ENCODE measurements at regions not wholly inside any gene's neighbourhood (a gene's known extent, or its start where the extent isn't known, plus 50 kb on each side); places are given as distances from the start of the nearest gene placed in this dataset.

DNA sequence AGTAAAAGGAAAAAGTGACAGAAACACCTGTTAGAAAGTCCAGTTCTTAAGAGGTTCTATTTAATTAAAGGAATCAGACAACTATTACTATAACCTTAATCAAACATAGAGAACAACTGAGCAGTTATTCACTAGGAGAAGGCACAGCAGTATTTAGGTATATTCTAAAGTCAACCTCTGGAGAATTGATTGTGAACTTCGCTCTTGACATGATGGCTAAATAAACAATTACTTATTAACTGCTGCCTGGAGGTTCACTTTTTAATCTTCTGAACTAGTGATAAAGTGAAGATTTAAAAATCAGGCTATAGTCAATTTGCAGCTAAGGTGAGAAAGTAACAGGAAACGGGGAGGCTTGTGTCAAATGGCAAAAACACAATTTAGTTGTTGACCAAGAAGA is 557.3 kb downstream of the FAM181B start:
- no peak overlapping the region for H2BK5ac ChIP-seq (ENCODE audit: insufficient read length, low read length)
- Mint-ChIP-seq H3K4me3 (no peak overlapping the region), H3K27me3 (ENCODE audit: low read depth) (no peaks in the 10 kb centered on the region), H3K9me3 (peaks cover 6 to 7% of the 10 kb centered on the region in 2 experiments; a peak in 4 of 5 replicates), H3K27ac (no peak overlapping the region), H3K36me3 (ENCODE audit: insufficient read depth in 1 of 3, low read depth in 3 of 3) (peaks cover 2 to 11% (median 2%) of the 10 kb centered on the region in 3 experiments; a peak in 4 of 7 replicates), H3K4me1 (peaks cover 0 to 7% of the 10 kb centered on the region in 2 experiments; a peak in 2 of 4 replicates)
- no peaks in the 10 kb centered on the region; the same call in 1 of the 2 replicates for H3K4me1 ChIP-seq (ENCODE audit: insufficient read depth, low read length)
- H4K5ac ChIP-seq (ENCODE audit: insufficient read length, low read depth, low read length): no peak overlapping the region
- H4K20me1 ChIP-seq (ENCODE audit: control insufficient read depth, insufficient read depth, insufficient read length): no peaks in the 10 kb centered on the region
- TF ChIP-seq, protein P1, sequence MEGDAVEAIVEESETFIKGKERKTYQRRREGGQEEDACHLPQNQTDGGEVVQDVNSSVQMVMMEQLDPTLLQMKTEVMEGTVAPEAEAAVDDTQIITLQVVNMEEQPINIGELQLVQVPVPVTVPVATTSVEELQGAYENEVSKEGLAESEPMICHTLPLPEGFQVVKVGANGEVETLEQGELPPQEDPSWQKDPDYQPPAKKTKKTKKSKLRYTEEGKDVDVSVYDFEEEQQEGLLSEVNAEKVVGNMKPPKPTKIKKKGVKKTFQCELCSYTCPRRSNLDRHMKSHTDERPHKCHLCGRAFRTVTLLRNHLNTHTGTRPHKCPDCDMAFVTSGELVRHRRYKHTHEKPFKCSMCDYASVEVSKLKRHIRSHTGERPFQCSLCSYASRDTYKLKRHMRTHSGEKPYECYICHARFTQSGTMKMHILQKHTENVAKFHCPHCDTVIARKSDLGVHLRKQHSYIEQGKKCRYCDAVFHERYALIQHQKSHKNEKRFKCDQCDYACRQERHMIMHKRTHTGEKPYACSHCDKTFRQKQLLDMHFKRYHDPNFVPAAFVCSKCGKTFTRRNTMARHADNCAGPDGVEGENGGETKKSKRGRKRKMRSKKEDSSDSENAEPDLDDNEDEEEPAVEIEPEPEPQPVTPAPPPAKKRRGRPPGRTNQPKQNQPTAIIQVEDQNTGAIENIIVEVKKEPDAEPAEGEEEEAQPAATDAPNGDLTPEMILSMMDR (conservative IDR thresholded peaks at IDR 0.05): no peak
- H2BK12ac ChIP-seq (ENCODE audit: insufficient read length, low read depth, low read length): no peak overlapping the region
- H3K79me1 ChIP-seq (ENCODE audit: insufficient read depth, low read depth, low read length, poor library complexity, severe bottlenecking): no peaks in the 10 kb centered on the region
- H3K27ac ChIP-seq (ENCODE audit: insufficient read length, low read depth, low read length): no peak overlapping the region
- H3T11ph ChIP-seq (ENCODE audit: low read length): no peak overlapping the region
- H3K79me2 ChIP-seq (ENCODE audit: insufficient read depth, low read length): no peaks in the 10 kb centered on the region
- no peak overlapping the region for H3K4me2 ChIP-seq (ENCODE audit: insufficient read depth, insufficient read length, low read length)
- no peak overlapping the region for H3K14ac ChIP-seq (ENCODE audit: insufficient read depth, low read length)
- H3K27me3 ChIP-seq (ENCODE audit: insufficient read depth, low read length): no peaks in the 10 kb centered on the region
- no CpG with 5 or more reads among the region's 2 CpGs for WGBS (ENCODE audit: extremely low coverage, insufficient read length, low lambda C conversion rate)
- H3K18ac ChIP-seq (ENCODE audit: insufficient read length, low read depth, low read length): no peak overlapping the region
- no peak overlapping the region for H2BK20ac ChIP-seq (ENCODE audit: low read depth, low read length, poor library complexity, severe bottlenecking)
- no peak overlapping the region for H2AFZ ChIP-seq (ENCODE audit: low read length)
- no peak overlapping the region for H2BK120ac ChIP-seq (ENCODE audit: low read depth, low read length, poor library complexity, severe bottlenecking)
- H3K23ac ChIP-seq (ENCODE audit: insufficient read length, low read depth, low read length): no peak overlapping the region
- no peak for DNase-seq
- no peaks in the 10 kb centered on the region for H3K23me2 ChIP-seq (ENCODE audit: insufficient read length, low read depth, low read length, poor library complexity, severe bottlenecking)
- H3K4ac ChIP-seq (ENCODE audit: low read depth, low read length): no peak overlapping the region
- no peak overlapping the region for H4K91ac ChIP-seq (ENCODE audit: insufficient read length, low read depth, low read length)
- H2BK15ac ChIP-seq (ENCODE audit: low read depth, low read length): no peak overlapping the region
- H3K9ac ChIP-seq (ENCODE audit: extremely low read depth, insufficient read length, low read length): no peak overlapping the region
- H3K9me3 ChIP-seq (ENCODE audit: control insufficient read depth, low read depth, low read length): no peaks in the 10 kb centered on the region
- H2AK5ac ChIP-seq (ENCODE audit: insufficient read length, low read length): no peak overlapping the region
- H3K56ac ChIP-seq (ENCODE audit: insufficient read length, low read depth, low read length): no peak overlapping the region
- H4K8ac ChIP-seq (replicated peaks; ENCODE audit: insufficient read length, low read depth, low read length): no peak overlapping the region

Data from H9 (cell line).